OCI-LY3 (cell line): ENCODE measurements at regions not wholly inside any gene's neighbourhood (a gene's known extent, or its start where the extent isn't known, plus 50 kb on each side); places are given as distances from the start of the nearest gene placed in this dataset.

Source experiments
- H2AFZ ChIP-seq: fragments of 200-600, 300-600 bp; shearing (Covaris generic); 2 replicates; pipeline ENCODE4 v1.6.0; 2014; ENCODE audit warnings: antibody characterized with exemption, low read depth, low read length
- H3K27ac ChIP-seq: fragments of 200-600, 300-600 bp; sonication (generic); 2 replicates; pipeline ENCODE4 v1.5.1; 2014; ENCODE audit warnings: mild to moderate bottlenecking, low read length, moderate library complexity, mixed read lengths
- H3K27me3 ChIP-seq: fragments of 200-600, 300-600 bp; sonication (generic); 2 replicates; pipeline ENCODE4 v1.6.1; 2014; ENCODE audit warnings: low read depth, low read length, mixed read lengths
- H3K36me3 ChIP-seq: fragments of 200-600, 300-600 bp; sonication (generic); replicated peaks from 2 replicates; pipeline ENCODE3; 2014; ENCODE audit warnings: low read depth, low read length, mixed read lengths
- H3K4me1 ChIP-seq: fragments of 300-600, 200-600 bp; sonication (generic); 2 replicates; pipeline ENCODE4 v1.6.1; 2014; ENCODE audit warnings: low read length, mixed read lengths
- H3K4me2 ChIP-seq: fragments of 200-600, 300-600 bp; sonication (generic); 2 replicates; pipeline ENCODE4 v1.6.1; 2014; ENCODE audit warnings: low read length, mixed read lengths
- H3K4me3 ChIP-seq: fragments of 300-600, 200-600 bp; sonication (generic); 2 replicates; pipeline ENCODE4 v1.5.1; 2014; ENCODE audit warnings: antibody characterized with exemption, mild to moderate bottlenecking, low read length, moderate library complexity
- H3K79me2 ChIP-seq: fragments of 300-600, 200-600 bp; shearing (Covaris generic); 2 replicates; pipeline ENCODE4 v1.6.1; 2014; ENCODE audit warnings: mild to moderate bottlenecking, low read length, mixed read lengths
- H3K9ac ChIP-seq: fragments of 300-600, 200-600 bp; shearing (Covaris generic); 2 replicates; pipeline ENCODE4 v1.6.0; 2014; ENCODE audit warnings: mild to moderate bottlenecking, low read length, moderate library complexity
- H3K9me3 ChIP-seq: fragments of 200-600, 300-600 bp; shearing (Covaris generic); 2 replicates; pipeline ENCODE4 v1.6.1; 2014; ENCODE audit warnings: low read length, mixed read lengths; ENCODE audit not compliant: insufficient read depth
- H4K20me1 ChIP-seq: fragments of 200-600, 300-600 bp; sonication (generic); 2 replicates; pipeline ENCODE4 v1.6.1; 2016; ENCODE audit warnings: low read length, mixed read lengths; ENCODE audit not compliant: insufficient read depth
- CTCF ChIP-seq: fragments of 200-600, 300-600 bp; sonication (generic); IDR thresholded peaks from 2 replicates; pipeline ENCODE4 v1.5.1; 2014; ENCODE audit warnings: antibody characterized with exemption, low read length, low read depth
- EZH2phosphoT487 ChIP-seq: fragments of 200-600 bp; shearing (Covaris generic); IDR thresholded peaks from 2 replicates; pipeline ENCODE4 v1.6.1; 2018; ENCODE audit warnings: antibody characterized with exemption, mixed run types, low read depth

- TF ChIP-seq CTCF (no peak), EZH2phosphoT487 (no peak)
- Histone ChIP-seq H3K4me2 (no peak overlapping the region), H3K27me3 (no peaks in the 10 kb centered on the region), H2AFZ (no peak overlapping the region), H3K9me3 (no peaks in the 10 kb centered on the region), H3K27ac (no peak overlapping the region), H3K36me3 (no peaks in the 10 kb centered on the region), H3K9ac (no peak overlapping the region), H3K4me3 (no peak overlapping the region), H4K20me1 (no peaks in the 10 kb centered on the region), H3K79me2 (no peaks in the 10 kb centered on the region), H3K4me1 (no peaks in the 10 kb centered on the region)
These were observed 150.6 kb upstream of the ANKRD55 start for GRCh38 chr5:56383761-56384160.

- Histone ChIP-seq H3K27ac (no peak overlapping the region), H3K79me2 (no peaks in the 10 kb centered on the region), H3K9me3 (no peaks in the 10 kb centered on the region), H3K4me1 (no peaks in the 10 kb centered on the region), H3K27me3 (no peaks in the 10 kb centered on the region), H3K9ac (no peak overlapping the region), H4K20me1 (no peaks in the 10 kb centered on the region), H2AFZ (no peak overlapping the region), H3K36me3 (no peaks in the 10 kb centered on the region), H3K4me2 (no peak overlapping the region), H3K4me3 (no peak overlapping the region)
- TF ChIP-seq CTCF = no peak
- no peak for TF ChIP-seq EZH2phosphoT487
These were observed 149.8 kb upstream of the ANKRD55 start for GRCh38 chr5:56382896-56383295.

- no peaks in the 10 kb centered on the region for H3K9me3 ChIP-seq
- H3K4me3 ChIP-seq = no peak overlapping the region
- TF ChIP-seq CTCF (no peak), EZH2phosphoT487 (no peak)
- H3K27ac ChIP-seq = no peak overlapping the region
- no peaks in the 10 kb centered on the region for H3K36me3 ChIP-seq
- H2AFZ ChIP-seq = no peak overlapping the region
- no peaks in the 10 kb centered on the region for H3K4me1 ChIP-seq
- no peaks in the 10 kb centered on the region for H3K27me3 ChIP-seq
- H4K20me1 ChIP-seq = no peaks in the 10 kb centered on the region
- H3K79me2 ChIP-seq = no peaks in the 10 kb centered on the region
- H3K9ac ChIP-seq = no peak overlapping the region
- H3K4me2 ChIP-seq = no peak overlapping the region
These were observed 144.4 kb upstream of the ANKRD55 start for GRCh38 chr5:56377573-56377972.

- Histone ChIP-seq H4K20me1 (no peaks in the 10 kb centered on the region), H3K4me2 (no peak overlapping the region), H3K4me1 (no peaks in the 10 kb centered on the region), H3K9me3 (no peaks in the 10 kb centered on the region), H3K4me3 (no peak overlapping the region), H3K36me3 (no peaks in the 10 kb centered on the region), H3K9ac (no peak overlapping the region), H3K27me3 (no peaks in the 10 kb centered on the region), H3K79me2 (no peaks in the 10 kb centered on the region), H3K27ac (no peak overlapping the region), H2AFZ (no peak overlapping the region)
- TF ChIP-seq EZH2phosphoT487 = no peak
- no peak for TF ChIP-seq CTCF
These were observed 143.0 kb upstream of the ANKRD55 start for GRCh38 chr5:56376128-56376527.
